Activated T-cell treated with anti-CD3 and anti-CD28 coated beads for 1 hour (primary cell): ENCODE measurements at regions not wholly inside any gene's neighbourhood (a gene's known extent, or its start where the extent isn't known, plus 50 kb on each side); places are given as distances from the start of the nearest gene placed in this dataset.

Experiments
- DNase-seq: peaks from one replicate; pipeline ENCODE4 v3.0.0-alpha.2; 2020; ENCODE audit warnings: low read depth

GRCh38 chr2:64854773-64855237 is 134.4 kb upstream of the SLC1A4 start:
- DNase-seq, result no peak

- no peak for DNase-seq
Observed at GRCh38 chr2:64857581-64858471, 131.4 kb upstream of the SLC1A4 start.

GRCh38 chr2:64858541-64859311 is 130.5 kb upstream of the SLC1A4 start:
- no peak for DNase-seq

GRCh38 chr2:64859312-64860212 is 129.6 kb upstream of the SLC1A4 start:
- DNase-seq, result no peak

- no peak for DNase-seq
Observed at GRCh38 chr2:64860276-64860885, 128.8 kb upstream of the SLC1A4 start.

- no peak for DNase-seq
Observed at GRCh38 chr2:64860936-64861335, 128.3 kb upstream of the SLC1A4 start.

GRCh38 chr2:64861452-64862397 is 127.5 kb upstream of the SLC1A4 start:
- no peak for DNase-seq

- DNase-seq, result no peak
Observed at GRCh38 chr2:64862623-64863022, 126.6 kb upstream of the SLC1A4 start.

GRCh38 chr2:64863097-64863820 is 125.9 kb upstream of the SLC1A4 start:
- DNase-seq, result no peak

- DNase-seq, result peak; percentile 49
Observed at GRCh38 chr2:64865073-64865830, 123.9 kb upstream of the SLC1A4 start.

- no peak for DNase-seq
Observed at GRCh38 chr2:64865831-64866345, 123.3 kb upstream of the SLC1A4 start.

- DNase-seq, result no peak
Observed at GRCh38 chr2:64866797-64867196, 122.4 kb upstream of the SLC1A4 start.

GRCh38 chr2:64867253-64867996 is 121.8 kb upstream of the SLC1A4 start:
- DNase-seq, result no peak

- DNase-seq, result no peak
Observed at GRCh38 chr2:64869126-64869525, 120.1 kb upstream of the SLC1A4 start.

GRCh38 chr2:64873472-64873924 is 115.7 kb upstream of the SLC1A4 start:
- DNase-seq, result peak; percentile 73

- no peak for DNase-seq
Observed at GRCh38 chr2:64874593-64874992, 114.6 kb upstream of the SLC1A4 start.

- DNase-seq, result no peak
Observed at GRCh38 chr2:64875368-64875767, 113.8 kb upstream of the SLC1A4 start.

GRCh38 chr2:64876137-64876647 is 113.0 kb upstream of the SLC1A4 start:
- DNase-seq, result no peak
